A673 (cell line): ENCODE measurements at regions not wholly inside any gene's neighbourhood (a gene's known extent, or its start where the extent isn't known, plus 50 kb on each side); places are given as distances from the start of the nearest gene placed in this dataset.

Source experiments
- CTCF ChIP-seq: fragments of 300-800, 200-600 bp; sonication (generic); conservative IDR thresholded peaks from 2 replicates; pipeline ENCODE4 v1.5.1; 2017; ENCODE audit warnings: low read depth, mild to moderate bottlenecking, antibody characterized with exemption, low read length, moderate library complexity, mixed read lengths
- EZH2 ChIP-seq: fragments of 200-600 bp; sonication (generic); IDR thresholded peaks from 2 replicates; pipeline ENCODE4 v1.6.1; 2017; ENCODE audit warnings: borderline replicate concordance, low read depth, mild to moderate bottlenecking, mixed read lengths, antibody characterized with exemption, low read length; ENCODE audit not compliant: poor library complexity, severe bottlenecking

- TF ChIP-seq CTCF (no peak), EZH2 (no peak)
Measured at GRCh38 chr14:84622357-84622756, 907.6 kb upstream of the FLRT2 start.
